ENCODE measurements at regions not wholly inside any gene's neighbourhood (a gene's known extent, or its start where the extent isn't known, plus 50 kb on each side); places are given as distances from the start of the nearest gene placed in this dataset.

DNA sequence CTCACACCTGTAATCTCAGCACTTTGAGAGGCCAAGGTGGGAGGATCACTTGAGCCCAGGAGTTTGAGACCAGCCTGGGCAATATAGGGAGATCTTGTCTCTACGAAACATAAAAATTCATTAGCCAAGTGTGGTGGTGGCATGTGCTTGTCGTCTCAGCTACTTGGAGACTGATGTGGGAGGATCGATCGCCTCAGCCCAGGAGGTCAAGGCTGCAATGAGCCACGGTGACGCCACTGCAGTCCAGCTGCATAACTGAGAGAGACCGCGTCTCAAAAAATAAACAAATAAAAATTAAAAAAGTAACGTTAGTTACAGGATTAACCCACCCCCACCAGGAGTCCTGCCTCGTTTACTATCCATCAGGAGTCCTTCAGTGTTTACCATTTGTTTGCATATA lies 345.1 kb downstream of the BTBD3 start:
- no peak for DNase-seq
- H3K4me3 Mint-ChIP-seq (ENCODE audit: unreplicated experiment): no peak overlapping the region
- H3K36me3 Mint-ChIP-seq (ENCODE audit: unreplicated experiment): no peaks in the 10 kb centered on the region
- TF ChIP-seq, protein P1, sequence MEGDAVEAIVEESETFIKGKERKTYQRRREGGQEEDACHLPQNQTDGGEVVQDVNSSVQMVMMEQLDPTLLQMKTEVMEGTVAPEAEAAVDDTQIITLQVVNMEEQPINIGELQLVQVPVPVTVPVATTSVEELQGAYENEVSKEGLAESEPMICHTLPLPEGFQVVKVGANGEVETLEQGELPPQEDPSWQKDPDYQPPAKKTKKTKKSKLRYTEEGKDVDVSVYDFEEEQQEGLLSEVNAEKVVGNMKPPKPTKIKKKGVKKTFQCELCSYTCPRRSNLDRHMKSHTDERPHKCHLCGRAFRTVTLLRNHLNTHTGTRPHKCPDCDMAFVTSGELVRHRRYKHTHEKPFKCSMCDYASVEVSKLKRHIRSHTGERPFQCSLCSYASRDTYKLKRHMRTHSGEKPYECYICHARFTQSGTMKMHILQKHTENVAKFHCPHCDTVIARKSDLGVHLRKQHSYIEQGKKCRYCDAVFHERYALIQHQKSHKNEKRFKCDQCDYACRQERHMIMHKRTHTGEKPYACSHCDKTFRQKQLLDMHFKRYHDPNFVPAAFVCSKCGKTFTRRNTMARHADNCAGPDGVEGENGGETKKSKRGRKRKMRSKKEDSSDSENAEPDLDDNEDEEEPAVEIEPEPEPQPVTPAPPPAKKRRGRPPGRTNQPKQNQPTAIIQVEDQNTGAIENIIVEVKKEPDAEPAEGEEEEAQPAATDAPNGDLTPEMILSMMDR (IDR thresholded peaks at IDR 0.05; ENCODE audit: partially characterized antibody, unreplicated experiment): no peak
- no peaks in the 10 kb centered on the region for H3K27me3 Mint-ChIP-seq (ENCODE audit: unreplicated experiment)
- no peaks in the 10 kb centered on the region for H3K4me1 Mint-ChIP-seq (ENCODE audit: low read depth, unreplicated experiment)
- H3K9me3 Mint-ChIP-seq (ENCODE audit: unreplicated experiment): no peaks in the 10 kb centered on the region
- no peak overlapping the region for H3K27ac Mint-ChIP-seq (ENCODE audit: unreplicated experiment)

DNA sequence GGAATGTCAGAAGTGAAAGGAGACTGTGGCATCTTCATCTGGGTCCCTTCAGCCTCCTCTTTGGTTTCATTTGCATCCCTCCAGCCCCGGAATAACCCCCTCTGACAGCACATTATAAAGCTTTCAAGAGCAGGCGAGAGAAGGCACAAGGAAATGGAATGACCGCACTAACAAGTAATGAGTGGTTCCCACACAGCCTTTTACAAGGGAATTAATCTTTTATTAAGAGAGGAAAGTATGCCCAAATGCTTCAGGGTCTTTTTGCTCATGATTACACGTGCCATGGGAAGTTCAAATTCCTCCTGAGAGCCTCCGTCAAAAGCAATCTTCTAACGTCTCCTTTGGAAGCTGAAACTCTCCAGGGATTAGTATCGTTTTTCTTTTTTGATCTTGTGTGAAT lies 347.0 kb downstream of the BTBD3 start:
- no peak for DNase-seq
- H3K27ac Mint-ChIP-seq (ENCODE audit: unreplicated experiment): no peak overlapping the region
- no peaks in the 10 kb centered on the region for H3K36me3 Mint-ChIP-seq (ENCODE audit: unreplicated experiment)
- H3K9me3 Mint-ChIP-seq (ENCODE audit: unreplicated experiment): no peaks in the 10 kb centered on the region
- H3K27me3 Mint-ChIP-seq (ENCODE audit: unreplicated experiment): no peaks in the 10 kb centered on the region
- TF ChIP-seq, protein P1 (IDR thresholded peaks at IDR 0.05; ENCODE audit: partially characterized antibody, unreplicated experiment): no peak
- no peak overlapping the region for H3K4me3 Mint-ChIP-seq (ENCODE audit: unreplicated experiment)
- no peaks in the 10 kb centered on the region for H3K4me1 Mint-ChIP-seq (ENCODE audit: low read depth, unreplicated experiment)

DNA sequence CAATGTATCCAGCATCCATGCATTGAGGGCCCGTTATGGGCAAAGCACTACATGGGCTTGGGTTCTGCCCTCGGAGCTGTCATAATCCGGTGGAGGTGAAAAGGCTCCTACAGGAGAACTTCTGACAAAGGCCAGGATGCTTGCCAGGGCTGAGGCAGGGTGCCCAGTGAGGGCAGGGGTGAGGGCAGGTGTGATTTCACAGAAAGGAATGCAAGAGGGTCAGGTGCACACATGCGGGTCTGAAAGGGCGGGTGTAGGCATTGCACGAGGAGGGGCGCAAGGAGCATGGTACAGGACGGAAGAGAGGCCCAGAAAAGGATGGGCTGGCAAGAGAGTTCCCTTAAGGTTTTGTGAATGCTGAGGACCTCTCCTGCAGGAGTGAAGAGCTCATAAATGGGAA lies 348.0 kb downstream of the BTBD3 start:
- no peaks in the 10 kb centered on the region for H3K36me3 Mint-ChIP-seq (ENCODE audit: unreplicated experiment)
- no peak overlapping the region for H3K27ac Mint-ChIP-seq (ENCODE audit: unreplicated experiment)
- H3K4me3 Mint-ChIP-seq (ENCODE audit: unreplicated experiment): no peak overlapping the region
- H3K27me3 Mint-ChIP-seq (ENCODE audit: unreplicated experiment): no peaks in the 10 kb centered on the region
- no peaks in the 10 kb centered on the region for H3K9me3 Mint-ChIP-seq (ENCODE audit: unreplicated experiment)
- TF ChIP-seq, protein P1 (IDR thresholded peaks at IDR 0.05; ENCODE audit: partially characterized antibody, unreplicated experiment): no peak
- DNase-seq: no peak
- no peaks in the 10 kb centered on the region for H3K4me1 Mint-ChIP-seq (ENCODE audit: low read depth, unreplicated experiment)

DNA sequence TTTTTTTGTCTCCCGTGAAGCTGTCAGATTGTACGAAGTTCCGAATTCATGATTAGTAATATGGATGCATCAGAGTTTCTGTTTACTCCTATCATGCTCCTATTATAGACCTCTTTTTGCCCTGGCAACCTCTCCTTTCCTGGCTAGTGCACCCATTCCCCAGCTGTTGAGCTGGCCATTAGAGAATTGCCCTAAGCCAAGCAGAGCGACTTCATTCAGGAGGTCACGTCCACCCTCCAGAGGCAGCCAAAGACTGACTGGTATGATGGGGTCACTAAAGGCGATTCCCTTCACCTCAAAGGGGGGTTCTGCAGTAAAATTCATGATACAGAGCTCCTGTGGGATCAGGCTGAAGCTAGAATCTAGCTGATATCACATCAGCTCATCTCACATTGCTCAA lies 351.9 kb downstream of the BTBD3 start:
- no peak overlapping the region for H3K4me3 Mint-ChIP-seq (ENCODE audit: unreplicated experiment)
- H3K9me3 Mint-ChIP-seq (ENCODE audit: unreplicated experiment): peaks cover 3% of the 10 kb centered on the region
- no peaks in the 10 kb centered on the region for H3K36me3 Mint-ChIP-seq (ENCODE audit: unreplicated experiment)
- DNase-seq: no peak
- H3K27ac Mint-ChIP-seq (ENCODE audit: unreplicated experiment): no peak overlapping the region
- no peaks in the 10 kb centered on the region for H3K4me1 Mint-ChIP-seq (ENCODE audit: low read depth, unreplicated experiment)
- TF ChIP-seq, protein P1 (IDR thresholded peaks at IDR 0.05; ENCODE audit: partially characterized antibody, unreplicated experiment): no peak
- no peaks in the 10 kb centered on the region for H3K27me3 Mint-ChIP-seq (ENCODE audit: unreplicated experiment)

- Mint-ChIP-seq H3K4me1 (ENCODE audit: low read depth, unreplicated experiment) (no peaks in the 10 kb centered on the region), H3K36me3 (ENCODE audit: unreplicated experiment) (no peaks in the 10 kb centered on the region), H3K27ac (ENCODE audit: unreplicated experiment) (no peak overlapping the region), H3K4me3 (ENCODE audit: unreplicated experiment) (no peak overlapping the region), H3K9me3 (ENCODE audit: unreplicated experiment) (peaks cover 3% of the 10 kb centered on the region), H3K27me3 (ENCODE audit: unreplicated experiment) (no peaks in the 10 kb centered on the region)
- TF ChIP-seq, protein P1 (IDR thresholded peaks at IDR 0.05; ENCODE audit: partially characterized antibody, unreplicated experiment): no peak
- DNase-seq: no peak
These were observed 353.2 kb downstream of the BTBD3 start for GRCh38 chr20:12270863-12271262.
